Upper lobe of left lung (tissue), 4 donors: ENCODE measurements at regions not wholly inside any gene's neighbourhood (a gene's known extent, or its start where the extent isn't known, plus 50 kb on each side); places are given as distances from the start of the nearest gene placed in this dataset.

Experiments used
- CTCF ChIP-seq, 6 experiments: fragments of 450-650 bp in 4 of 6; fragments of 200-600 bp in 2 of 6; sonication (generic) in 2 of 6; IDR thresholded peaks; one replicate each; pipeline ENCODE4 v1.5.1; 2016 to 2019; ENCODE audit warnings: antibody characterized with exemption in 6 of 6
- EP300 ChIP-seq, 4 donors: sonication (generic); formaldehyde crosslinking; IDR thresholded peaks; one replicate each; pipeline ENCODE4 v1.5.1; 2017; ENCODE audit warnings: antibody characterized with exemption in 4 of 4, control low read depth in 2 of 4
- POLR2AphosphoS5 ChIP-seq, 2 donors: sonication (generic); formaldehyde crosslinking; IDR thresholded peaks; one replicate each; pipeline ENCODE4 v1.5.1; 2017; ENCODE audit warnings: antibody characterized with exemption in 2 of 2

- TF ChIP-seq CTCF (IDR thresholded peaks at IDR 0.05) = no peak
- TF ChIP-seq POLR2AphosphoS5 (IDR thresholded peaks at IDR 0.05) = no peak
- TF ChIP-seq EP300 (IDR thresholded peaks at IDR 0.05) = no peak
These were observed 88.6 kb downstream of the KCTD15 start for GRCh38 chr19:33885236-33885635.
